DMS114 treated with DMSO at 0.1 percent for 48 hours (cell line): ENCODE measurements at regions not wholly inside any gene's neighbourhood (a gene's known extent, or its start where the extent isn't known, plus 50 kb on each side); places are given as distances from the start of the nearest gene placed in this dataset.
"Not testable (repeated sequence)": the region's sequence is repeated elsewhere in the genome, so short reads cannot be mapped to it uniquely, and the experiment has no call there.

Source experiments
- DNase-seq: peaks from one replicate; lab custom pipeline; 2025; ENCODE audit not compliant: unreplicated experiment; lab: John Stamatoyannopoulos, UW

DNA sequence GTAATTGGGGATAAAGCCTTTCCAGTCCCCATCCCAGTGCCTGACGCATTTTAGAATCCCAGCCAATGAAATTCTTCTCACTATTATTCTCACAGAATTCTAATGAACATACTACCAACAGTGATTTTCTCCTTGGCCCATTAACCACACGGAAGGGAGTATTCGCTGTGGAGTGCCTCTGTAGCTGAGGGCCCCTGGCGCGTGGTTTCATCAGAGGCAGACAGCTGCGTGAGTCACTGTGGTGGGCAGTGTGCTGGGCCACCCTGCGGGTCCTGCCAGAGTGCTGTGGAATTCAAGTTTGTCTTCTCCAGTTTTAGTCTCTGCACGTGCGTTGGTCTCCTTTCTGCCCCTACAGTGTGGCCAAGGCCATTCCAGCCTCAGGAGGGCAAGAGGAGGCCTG, 335.4 kb upstream of the FAT1 start:
- DNase-seq, result no peak

DNA sequence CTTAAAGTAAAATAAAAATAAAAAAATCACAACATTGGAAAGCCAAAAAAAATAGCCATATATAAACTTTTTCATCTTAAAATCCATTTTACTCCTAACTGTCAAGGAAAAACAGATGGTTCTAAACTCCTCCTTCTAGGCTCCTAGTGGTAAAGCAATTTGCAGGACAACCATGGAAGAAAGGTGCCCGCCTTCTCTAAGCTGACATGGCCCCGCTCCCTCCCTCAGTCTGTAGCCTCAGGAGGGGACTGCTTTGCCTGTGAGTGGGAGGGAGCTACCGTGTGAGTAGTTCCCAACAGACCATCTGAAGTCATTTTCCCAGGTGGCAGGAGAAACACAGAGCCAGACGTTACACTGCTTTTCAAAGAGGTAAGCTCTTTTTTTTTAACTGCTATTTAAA, 336.2 kb upstream of the FAT1 start:
- DNase-seq, result no peak

DNA sequence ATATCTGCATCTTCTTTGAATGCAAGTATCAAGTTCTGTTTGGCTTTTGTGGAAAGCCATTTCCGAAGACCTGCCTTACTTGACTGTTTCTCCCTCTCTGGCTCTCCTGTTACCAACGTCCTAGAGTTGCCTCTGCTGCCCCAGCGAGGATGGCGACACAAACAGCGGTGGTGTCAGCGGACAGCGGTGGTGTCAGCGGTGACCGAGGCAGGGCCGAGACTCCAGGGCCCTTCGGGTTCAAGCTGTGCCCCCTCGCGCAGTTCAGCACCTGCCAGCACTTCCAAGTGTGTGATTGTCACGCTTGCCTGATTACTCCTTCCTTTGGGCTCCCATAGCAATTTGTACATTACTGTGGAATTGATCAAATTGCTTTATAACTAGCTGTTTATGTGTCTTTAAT, 336.9 kb upstream of the FAT1 start:
- no peak for DNase-seq

DNA sequence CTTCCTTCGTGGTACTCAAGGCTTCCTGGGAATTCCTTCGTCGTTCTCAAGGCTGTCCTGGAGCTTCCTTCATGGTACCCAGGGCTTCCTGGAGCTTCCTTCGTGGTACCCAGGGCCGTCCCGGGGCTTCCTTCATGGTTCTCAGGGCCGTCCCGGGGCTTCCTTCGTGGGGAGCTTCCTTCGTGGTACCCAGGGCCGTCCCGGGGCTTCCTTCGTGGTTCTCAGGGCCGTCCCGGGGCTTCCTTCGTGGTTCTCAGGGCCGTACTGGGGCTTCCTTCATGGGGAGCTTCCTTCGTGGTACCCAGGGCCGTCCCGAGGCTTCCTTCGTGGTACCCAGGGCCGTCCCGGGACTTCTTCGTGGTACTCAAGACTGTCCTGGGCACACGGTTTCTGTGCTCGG, 339.6 kb upstream of the FAT1 start:
- no peak for DNase-seq

DNA sequence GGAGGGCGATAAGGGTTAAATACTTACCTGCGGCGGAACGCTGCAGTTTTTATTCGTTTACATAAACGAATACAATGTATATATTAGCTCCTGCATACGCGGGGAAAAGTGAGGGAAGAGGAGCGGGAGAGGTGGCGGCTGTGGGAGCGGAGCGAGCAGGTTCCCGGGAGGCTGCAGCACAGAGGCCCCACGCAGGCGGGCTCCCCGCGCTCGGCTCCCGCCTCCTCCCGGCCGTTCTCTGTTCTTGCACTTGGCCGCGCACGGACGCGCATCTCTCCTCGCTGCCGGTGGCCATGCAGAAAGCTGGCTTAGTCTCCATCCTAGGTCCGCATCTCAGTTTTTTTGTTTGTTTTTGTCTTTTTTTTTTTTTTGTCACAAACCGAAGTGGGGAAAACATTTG, 340.4 kb upstream of the FAT1 start:
- no peak for DNase-seq

DNA sequence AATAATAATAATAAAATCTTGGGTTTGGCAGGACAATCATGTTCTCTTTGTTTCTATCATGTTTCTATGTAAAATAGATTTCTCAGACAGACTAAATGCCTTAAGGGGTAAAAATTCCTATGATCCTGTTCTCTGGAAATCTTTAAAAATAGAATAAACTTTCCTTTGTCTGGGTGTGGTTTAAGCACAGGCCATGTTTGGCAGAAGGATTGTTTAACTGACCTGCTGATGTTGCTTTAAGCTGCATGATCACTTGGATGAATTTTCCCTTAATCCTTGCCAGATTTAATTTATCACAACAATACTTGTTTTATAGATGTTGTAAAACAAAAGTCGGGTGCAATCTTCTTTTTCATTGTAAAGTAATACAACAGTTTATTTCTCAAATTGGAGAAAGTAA, 341.7 kb upstream of the FAT1 start:
- no peak for DNase-seq

DNA sequence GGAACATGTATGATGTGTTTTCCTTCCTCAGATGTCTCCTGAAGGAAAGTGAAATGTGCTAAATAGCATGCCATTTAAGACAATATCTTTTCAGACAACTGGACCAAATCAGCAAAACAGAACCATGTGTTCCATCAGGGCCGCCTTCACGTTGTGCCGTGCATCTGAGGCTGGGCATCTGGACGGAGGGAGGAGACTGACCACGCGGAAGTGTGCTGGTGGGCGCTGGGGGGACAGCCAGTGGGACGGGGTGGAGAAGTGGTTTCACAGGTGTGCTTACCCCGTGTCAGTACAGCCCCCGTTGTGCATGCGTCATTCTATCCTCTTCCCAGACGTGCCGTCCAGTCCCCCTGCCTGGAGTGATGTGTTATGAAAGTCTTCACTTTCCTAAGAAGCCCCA, 342.1 kb upstream of the FAT1 start:
- no peak for DNase-seq

DNA sequence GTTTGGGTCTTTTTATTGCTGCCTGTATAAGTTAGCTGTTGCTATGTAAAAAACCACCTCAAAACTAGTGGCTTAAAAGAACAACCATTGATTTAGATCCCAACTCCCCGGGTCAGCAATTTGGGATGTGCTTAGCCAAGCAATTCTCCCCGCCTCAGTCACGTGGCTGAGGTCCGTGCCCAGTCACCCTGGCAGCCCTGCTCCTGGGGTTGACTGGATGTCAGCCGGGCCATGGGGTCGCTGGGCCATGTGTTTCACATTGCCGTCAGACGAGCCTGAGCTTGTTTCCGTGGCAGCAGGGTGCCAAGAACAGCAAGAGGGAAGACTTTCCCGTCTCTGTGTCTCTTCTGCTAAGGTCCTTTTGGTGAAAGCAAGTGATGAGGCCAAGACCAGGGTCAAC, 345.7 kb upstream of the FAT1 start:
- DNase-seq, result no peak

DNA sequence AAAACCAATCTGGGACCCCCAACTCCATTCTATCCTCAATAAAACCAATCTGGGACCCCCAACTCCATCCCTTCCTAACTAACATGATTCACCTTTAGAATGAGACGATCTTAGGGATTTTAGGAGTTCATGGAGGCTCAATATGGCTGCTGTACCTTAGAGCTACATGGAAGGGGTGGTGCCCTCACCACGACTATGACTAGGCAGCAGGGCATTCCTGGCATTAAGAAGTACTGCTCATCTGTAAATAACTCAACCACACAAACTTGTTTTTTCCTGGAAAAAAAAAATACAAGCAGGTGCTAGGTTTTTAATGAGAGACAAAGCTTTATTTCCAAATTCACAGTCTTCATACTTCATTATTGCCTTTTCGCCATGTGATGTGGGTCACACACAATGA, 346.5 kb upstream of the FAT1 start:
- no peak for DNase-seq

DNA sequence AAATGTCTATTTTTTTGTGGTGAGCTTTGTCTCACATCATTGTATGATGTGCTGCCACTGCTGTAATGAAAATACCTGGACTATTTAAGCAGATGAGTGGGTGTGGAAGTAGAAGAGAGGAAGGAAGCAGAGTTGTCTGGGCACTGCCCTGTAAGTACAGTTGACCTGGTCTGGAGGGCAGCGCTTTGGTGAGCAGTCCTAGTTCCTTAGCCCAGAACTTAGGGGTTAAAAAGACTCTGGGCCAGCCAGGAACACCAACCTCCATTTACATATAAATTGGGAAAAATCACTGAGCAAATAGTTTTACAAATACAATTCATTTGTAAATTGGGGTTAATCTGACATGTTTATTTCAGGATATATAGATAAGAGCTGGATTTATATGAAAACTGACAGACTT, 347.1 kb upstream of the FAT1 start:
- DNase-seq, result no peak

DNA sequence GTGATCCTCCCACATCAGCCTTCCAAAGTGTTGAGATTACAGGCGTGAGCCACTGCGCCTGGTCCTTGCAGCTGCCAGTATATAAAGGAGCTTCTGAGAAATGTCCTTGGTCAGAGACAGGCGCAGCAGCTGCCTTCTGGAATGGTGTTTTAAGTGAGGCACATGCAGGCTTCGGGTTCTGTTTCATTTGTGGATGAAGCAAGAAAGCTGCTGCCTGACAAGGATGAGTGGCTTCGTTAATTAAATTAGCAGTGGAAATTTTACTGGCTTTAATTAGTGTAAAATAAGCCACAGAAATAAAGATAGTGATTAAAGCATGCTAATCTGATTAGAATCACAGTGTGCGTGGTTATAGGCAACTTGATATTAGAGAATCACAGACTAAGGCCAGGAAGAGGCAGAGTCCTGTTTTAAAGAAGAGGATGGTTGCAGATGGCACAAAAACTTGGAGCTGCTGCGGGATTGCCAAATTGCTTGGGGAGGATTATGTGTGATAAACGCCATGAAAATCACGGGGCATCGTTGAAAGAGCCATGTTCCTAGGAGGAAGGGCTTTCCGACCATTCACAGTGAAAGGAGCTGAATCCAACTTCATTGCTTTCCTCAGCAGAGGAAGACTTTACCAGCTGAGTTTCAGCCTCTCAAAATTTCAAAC, 348.4 kb upstream of the FAT1 start:
- no peak for DNase-seq

DNA sequence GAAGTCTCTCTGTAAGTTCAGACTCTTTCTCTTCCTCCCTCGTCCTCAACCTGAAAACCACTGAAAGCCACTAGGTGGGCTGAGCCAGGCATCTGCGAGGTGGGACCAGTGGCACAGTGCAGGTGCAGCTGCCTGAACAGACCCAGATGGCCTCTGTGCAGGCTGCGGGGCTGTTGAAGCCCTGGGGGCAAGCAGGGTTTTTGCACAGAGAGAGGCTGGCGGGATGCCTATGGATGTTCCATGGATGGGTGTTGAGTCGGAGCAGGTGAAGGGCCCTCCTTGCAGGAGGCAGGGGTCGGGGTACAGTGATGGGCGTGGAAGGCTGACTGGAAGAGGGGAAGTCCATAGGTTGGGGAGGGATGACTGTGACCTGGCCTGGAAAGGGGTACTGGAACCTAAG, 350.2 kb upstream of the FAT1 start:
- no peak for DNase-seq

DNA sequence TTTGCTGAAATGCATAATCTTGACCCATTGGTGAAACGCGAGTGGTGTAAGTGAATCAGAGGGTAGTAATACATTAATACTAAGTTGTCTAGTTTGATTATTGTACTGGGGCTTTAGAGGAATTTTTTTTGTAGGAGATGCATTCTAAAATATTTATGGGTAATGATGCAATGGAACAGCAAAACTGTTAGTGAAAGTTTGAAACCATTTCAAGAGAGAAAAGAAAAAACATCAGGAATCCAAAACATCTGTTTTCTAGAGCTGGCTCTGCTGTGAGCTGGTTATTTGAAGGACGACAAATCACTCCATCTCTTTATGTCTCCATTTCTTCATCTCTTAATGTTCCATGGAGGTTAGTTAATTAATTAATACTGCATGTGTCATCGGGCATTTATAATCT, 351.9 kb upstream of the FAT1 start:
- DNase-seq, result no peak

DNA sequence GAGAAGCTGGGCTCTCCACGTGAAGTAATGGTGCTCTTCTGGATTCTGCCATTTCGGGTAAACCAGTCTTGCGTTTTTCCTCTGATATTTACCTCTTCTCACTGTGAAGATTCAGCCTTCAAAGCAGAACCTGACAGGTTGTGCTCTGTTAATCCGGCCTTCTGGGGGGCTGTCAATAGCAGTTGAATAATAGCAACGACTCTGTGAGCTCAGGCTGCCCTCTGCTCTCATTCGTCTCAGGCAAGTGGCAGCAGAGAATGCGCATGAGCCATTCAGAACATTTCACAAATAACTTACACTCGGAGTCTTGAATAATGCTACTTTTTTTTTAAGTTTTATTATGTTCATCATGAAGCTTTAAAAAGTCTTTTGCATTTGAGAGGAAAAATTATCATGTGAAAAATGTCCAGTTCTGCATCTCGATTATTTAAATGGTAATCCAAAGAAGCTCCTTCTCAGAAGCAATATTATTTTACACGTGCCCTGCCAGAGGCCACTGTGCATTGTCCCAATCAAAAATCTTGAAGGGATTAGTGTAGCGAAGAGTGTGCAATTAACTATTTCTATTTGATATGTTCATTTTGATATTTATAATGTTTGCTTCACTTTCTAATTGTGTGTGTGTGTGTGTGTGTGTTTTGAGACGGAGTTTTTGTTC, 354.2 kb upstream of the FAT1 start:
- DNase-seq, result no peak

DNA sequence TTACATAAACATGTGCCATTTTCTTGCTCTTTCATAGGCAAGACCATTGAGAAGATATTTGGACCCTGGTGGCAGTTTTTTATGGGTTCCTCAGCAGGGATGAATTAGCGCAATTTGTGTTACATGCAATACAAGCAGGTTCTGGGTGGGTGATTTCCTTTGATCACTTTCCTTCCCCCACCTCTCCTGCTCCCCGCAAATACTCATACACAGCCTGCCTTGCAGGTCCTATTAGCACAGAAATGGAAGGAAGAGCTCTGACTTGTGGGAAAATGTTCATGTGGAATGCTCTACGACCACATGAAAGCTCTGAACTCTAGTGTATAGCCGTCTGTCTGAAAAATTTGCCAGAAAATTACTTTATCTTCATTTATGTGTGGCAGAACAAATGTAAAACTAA, 361.0 kb upstream of the FAT1 start:
- DNase-seq, result no peak

DNA sequence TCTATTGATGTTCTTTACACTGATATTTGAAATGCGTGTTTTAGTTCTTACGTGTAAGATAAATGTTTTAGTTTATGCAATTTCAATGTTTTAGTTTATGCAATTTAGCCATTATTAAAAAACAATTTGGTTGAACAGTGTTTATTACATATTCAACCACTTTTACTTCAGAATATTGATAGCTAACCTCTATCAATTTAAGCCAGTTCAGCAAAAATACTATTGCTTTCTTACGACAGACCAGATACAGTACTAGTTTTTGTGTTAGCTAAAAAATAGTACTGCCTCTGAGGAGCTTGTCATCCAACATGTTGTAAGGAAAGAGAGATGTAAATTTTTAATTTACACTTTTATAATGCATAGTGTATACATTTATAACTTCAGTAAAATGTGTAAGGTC, 361.7 kb upstream of the FAT1 start:
- DNase-seq, result no peak

DNA sequence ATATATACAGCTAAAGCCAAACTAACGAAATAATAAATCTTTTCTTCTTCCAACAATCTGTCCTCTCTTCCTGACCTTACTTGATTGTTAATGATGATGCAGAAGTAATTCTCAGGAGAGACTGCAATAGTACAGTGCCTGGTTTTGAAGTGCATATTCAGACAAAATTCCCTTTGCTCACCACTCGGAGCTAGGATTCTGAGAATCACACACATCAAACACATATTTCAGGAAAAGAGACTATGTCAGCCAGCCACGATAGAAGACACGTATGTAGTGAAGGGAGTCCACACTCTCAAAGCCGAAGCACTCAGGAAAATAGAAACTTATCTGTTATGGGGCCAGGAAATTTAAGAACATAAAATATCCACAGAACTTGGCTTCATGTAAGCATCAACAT, 362.5 kb upstream of the FAT1 start:
- no peak for DNase-seq

DNA sequence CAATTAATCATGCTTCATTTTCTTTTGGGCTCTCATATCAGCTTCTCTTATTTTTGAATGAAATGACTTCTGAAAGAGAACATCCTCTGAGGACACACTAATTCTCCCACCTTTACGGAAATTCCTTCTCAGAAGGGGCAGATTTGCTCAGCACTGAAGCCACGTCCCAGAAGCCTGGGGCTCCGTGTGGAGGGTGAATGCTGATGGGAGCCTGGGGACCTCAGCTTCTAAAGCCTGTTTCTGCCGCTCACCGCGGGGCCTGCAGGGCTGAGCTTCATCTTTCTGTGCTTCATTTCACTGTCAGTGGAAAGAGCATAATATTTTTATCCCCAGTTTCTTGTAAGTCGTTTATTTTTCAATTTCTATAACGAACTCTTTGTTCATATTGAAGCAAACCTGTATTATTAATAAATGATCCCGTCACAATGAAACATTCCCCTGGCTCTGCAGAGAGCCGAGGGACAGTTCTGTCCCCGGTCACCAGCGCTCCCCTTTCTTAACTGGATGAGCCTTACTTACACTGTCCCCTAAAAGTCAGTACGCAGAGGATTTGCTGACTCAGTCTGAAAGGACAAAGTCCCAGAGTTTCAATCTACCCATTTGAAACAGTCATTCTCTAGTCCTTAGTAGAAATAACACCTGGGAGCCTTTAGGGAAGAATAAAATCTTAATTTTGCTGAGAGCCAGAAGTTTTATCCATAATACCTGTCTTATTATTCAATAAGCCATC, 364.6 kb upstream of the FAT1 start:
- DNase-seq, result no peak

DNA sequence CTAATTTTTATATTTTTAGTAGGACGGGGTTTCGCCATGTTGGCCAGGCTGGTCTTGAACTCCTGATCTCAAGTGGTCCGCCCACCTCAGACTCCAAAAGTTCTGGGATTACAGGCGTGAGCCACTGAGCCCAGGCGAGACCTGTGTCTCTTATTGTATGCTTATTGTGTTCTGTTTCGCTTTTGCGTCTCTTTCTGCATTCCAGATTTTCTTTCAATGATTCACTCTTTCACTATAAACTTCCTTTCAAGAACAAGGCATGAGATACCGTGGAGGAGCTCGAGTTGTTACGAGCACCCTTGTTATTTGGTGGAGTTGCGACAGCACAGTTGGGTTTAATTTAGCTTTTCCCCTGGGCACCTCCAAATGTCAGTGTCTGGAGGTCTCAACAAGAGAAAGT, 366.7 kb upstream of the FAT1 start:
- DNase-seq, result no peak

DNA sequence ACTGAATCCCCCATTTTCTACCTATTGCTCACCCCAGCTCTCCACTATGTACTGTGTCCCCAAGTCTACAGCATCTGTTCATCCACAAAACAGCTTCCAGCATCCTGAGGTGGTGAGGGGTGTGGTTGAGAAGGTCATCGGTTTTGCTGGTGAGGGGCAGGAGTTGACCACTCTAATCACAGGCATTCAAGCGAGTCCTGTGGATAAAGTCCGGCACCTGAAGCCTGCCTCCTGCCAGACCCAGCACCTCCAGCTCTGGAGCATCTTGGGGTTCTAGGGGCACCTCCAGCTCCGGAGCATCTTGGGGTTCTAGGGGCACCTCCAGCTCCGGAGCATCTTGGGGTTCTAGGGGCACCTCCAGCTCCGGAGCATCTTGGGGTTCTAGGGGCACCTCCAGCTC, 367.2 kb upstream of the FAT1 start:
- DNase-seq, result not testable (repeated sequence)

DNA sequence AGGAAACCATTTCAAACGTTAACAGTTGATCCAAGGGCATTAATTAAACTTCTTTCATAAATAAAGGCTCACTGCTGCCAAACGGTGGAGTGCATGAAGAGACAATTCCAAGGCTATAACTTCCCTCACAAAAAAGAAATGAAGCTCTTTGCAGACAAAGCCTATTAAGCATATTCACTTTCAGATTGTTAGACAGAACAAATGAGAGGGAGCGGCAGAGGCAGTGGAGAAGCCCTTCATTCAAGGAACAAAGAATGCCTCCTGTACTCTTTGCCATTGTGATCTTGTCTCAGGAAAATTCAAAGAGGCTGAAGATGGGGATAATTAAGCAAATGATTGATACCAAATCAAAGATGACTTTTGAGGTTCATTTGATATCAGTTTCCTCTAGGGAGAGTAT, 370.5 kb upstream of the FAT1 start:
- no peak for DNase-seq

DNA sequence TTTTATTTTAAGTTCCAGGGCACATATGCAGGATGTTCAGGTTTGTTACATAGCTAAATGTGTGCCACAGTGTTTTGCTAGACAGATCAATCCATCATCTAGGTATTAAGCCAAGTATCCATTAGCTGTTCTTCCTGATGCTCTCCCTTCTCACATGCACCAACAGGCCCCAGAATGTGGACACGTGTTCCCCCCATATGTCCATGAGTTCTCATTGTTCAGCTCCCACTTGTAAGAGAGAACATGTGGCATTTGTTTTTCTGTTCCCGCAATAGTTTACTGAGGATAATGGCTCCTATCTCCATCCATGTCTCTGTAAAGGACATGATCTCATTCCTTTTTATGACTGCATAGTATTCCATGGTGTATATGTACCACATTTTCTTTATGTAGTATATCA, 374.8 kb upstream of the FAT1 start:
- DNase-seq, result no peak

DNA sequence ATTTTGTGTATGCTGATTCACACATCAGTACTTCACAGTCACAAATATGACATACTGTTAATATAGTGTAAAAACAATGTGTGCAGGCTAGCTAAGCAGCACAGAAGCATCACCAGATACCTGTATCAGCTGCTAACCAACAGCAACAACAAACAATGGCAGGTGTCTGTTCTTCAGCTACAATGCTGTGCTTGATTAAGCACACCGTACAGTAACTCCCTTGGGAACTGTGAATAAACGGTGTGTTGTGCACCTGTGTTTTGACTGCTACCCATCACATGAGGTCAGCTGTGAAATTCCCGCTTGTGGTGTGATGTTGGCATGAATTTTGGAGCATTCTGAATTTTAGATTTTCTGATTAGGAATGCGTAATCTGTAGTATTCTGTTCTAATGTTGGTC, 379.7 kb upstream of the FAT1 start:
- no peak for DNase-seq
